WERI-Rb-1 (cell line): ENCODE measurements at regions not wholly inside any gene's neighbourhood (a gene's known extent, or its start where the extent isn't known, plus 50 kb on each side); places are given as distances from the start of the nearest gene placed in this dataset.

Source experiments
- DNase-seq: peaks from one replicate; pipeline ENCODE4 v3.0.0-alpha.2; 2020
- H3K27ac ChIP-seq: fragments of 250-450 bp; sonication (Bioruptor Pico); 2 replicates; pipeline ENCODE4 v1.5.1; 2020; ENCODE audit warnings: mild to moderate bottlenecking, moderate library complexity
- H3K27me3 ChIP-seq: fragments of 250-450 bp; sonication (Bioruptor Pico); 2 replicates; pipeline ENCODE4 v1.5.1; 2021; ENCODE audit warnings: mild to moderate bottlenecking, low read depth, moderate library complexity; ENCODE audit not compliant: insufficient read depth, severe bottlenecking
- H3K36me3 ChIP-seq: fragments of 250-450 bp; sonication (Bioruptor Pico); 2 replicates; pipeline ENCODE4 v1.5.1; 2020; ENCODE audit warnings: mild to moderate bottlenecking, moderate library complexity
- H3K4me3 ChIP-seq: 2 replicates; pipeline ENCODE4 v1.5.1; 2011; ENCODE audit warnings: low read depth, mild to moderate bottlenecking, control low read depth, low read length
- H3K9me3 ChIP-seq: fragments of 250-450 bp; sonication (Bioruptor Pico); 2 replicates; pipeline ENCODE4 v1.5.1; 2021; ENCODE audit warnings: mild to moderate bottlenecking, moderate library complexity; ENCODE audit not compliant: severe bottlenecking
- CTCF ChIP-seq: IDR thresholded peaks from 2 replicates; pipeline ENCODE4 v1.5.1; 2011; ENCODE audit warnings: low read depth, mild to moderate bottlenecking, control low read depth, inconsistent platforms, low read length

GRCh38 chr12:91851741-91852477 is 293.7 kb downstream of the BTG1 start:
- Histone ChIP-seq H3K27ac (no peak overlapping the region), H3K9me3 (no peaks in the 10 kb centered on the region), H3K36me3 (no peaks in the 10 kb centered on the region), H3K27me3 (no peaks in the 10 kb centered on the region), H3K4me3 (no peak overlapping the region)
- no peak for DNase-seq
- TF ChIP-seq CTCF: no peak

GRCh38 chr12:91846466-91847055 is 299.1 kb downstream of the BTG1 start:
- Histone ChIP-seq H3K36me3 (no peaks in the 10 kb centered on the region), H3K27ac (no peak overlapping the region), H3K4me3 (no peak overlapping the region), H3K27me3 (no peaks in the 10 kb centered on the region), H3K9me3 (no peaks in the 10 kb centered on the region)
- DNase-seq: no peak
- TF ChIP-seq CTCF: no peak

GRCh38 chr12:91845365-91845764 is 300.3 kb downstream of the BTG1 start:
- no peak for DNase-seq
- H3K4me3 ChIP-seq: no peak overlapping the region
- no peaks in the 10 kb centered on the region for H3K36me3 ChIP-seq
- no peak for TF ChIP-seq CTCF
- no peak overlapping the region for H3K27ac ChIP-seq
- no peaks in the 10 kb centered on the region for H3K9me3 ChIP-seq
- no peaks in the 10 kb centered on the region for H3K27me3 ChIP-seq

- Histone ChIP-seq H3K27ac (no peak overlapping the region), H3K36me3 (no peaks in the 10 kb centered on the region), H3K9me3 (no peaks in the 10 kb centered on the region), H3K4me3 (no peak overlapping the region), H3K27me3 (no peaks in the 10 kb centered on the region)
- TF ChIP-seq CTCF: no peak
- DNase-seq: no peak
These were observed 303.8 kb downstream of the BTG1 start for GRCh38 chr12:91841822-91842221.

- H3K9me3 ChIP-seq: no peaks in the 10 kb centered on the region
- H3K36me3 ChIP-seq: no peaks in the 10 kb centered on the region
- H3K4me3 ChIP-seq: no peak overlapping the region
- no peaks in the 10 kb centered on the region for H3K27me3 ChIP-seq
- H3K27ac ChIP-seq: no peak overlapping the region
- DNase-seq: no peak
- TF ChIP-seq CTCF: no peak
These were observed 308.9 kb downstream of the BTG1 start for GRCh38 chr12:91836696-91837095.
